Endothelial cell of umbilical vein (primary cell): ENCODE measurements at regions not wholly inside any gene's neighbourhood (a gene's known extent, or its start where the extent isn't known, plus 50 kb on each side); places are given as distances from the start of the nearest gene placed in this dataset.

Experiments
- BruUV-seq: library from RNA; stranded (reverse); fragments of 400-500 nt; replicated peaks from 2 replicates; lab custom pipeline; 2021; lab: Mats Ljungman, UMichigan
- CTCF ChIA-PET: fragments of 300-600, 350-600 bp; sonication (Branson Sonifier 250); formaldehyde crosslinking; loops from one replicate; lab custom pipeline; 2021; ENCODE audit warnings: antibody characterized with exemption, inconsistent platforms; lab: Charles Lee
- POLR2A ChIA-PET: fragments of 300-600, 350-600 bp; sonication (Branson Sonifier 250); formaldehyde crosslinking; loops from one replicate; lab custom pipeline; 2021; ENCODE audit warnings: antibody characterized with exemption, inconsistent platforms; lab: Charles Lee
- DNase-seq: peaks from one replicate; pipeline ENCODE4 v3.0.0-alpha.2; 2011; ENCODE audit warnings: low read depth, low spot score
- FAIRE-seq: peaks from 2 replicates; lab custom pipeline; 2011; peaks lifted over from hg19 to GRCh38; lab: Jason Lieb, UNC
- H2AFZ ChIP-seq: 2 replicates; pipeline ENCODE4 v1.6.0; 2012; ENCODE audit warnings: low read depth, low read length, control low read depth, inconsistent platforms
- H3K27ac ChIP-seq: 2 replicates; pipeline ENCODE4 v1.5.1; 2011; ENCODE audit warnings: low read depth, mild to moderate bottlenecking, control low read depth, low read length, moderate library complexity; ENCODE audit not compliant: insufficient read depth
- H3K27me3 ChIP-seq, 2 experiments: 2 replicates each; pipeline versions ENCODE4 v1.6.0 to v1.6.1; 2011; ENCODE audit warnings: low read length in 2 of 2, mixed read lengths in 1 of 2; ENCODE audit not compliant: control insufficient read depth in 2 of 2, insufficient read depth in 2 of 2
- H3K36me3 ChIP-seq, 2 experiments: 2 replicates in 1 of 2; 3 replicates in 1 of 2; pipeline ENCODE4 v1.5.1; 2011; ENCODE audit warnings: low read length in 2 of 2, mild to moderate bottlenecking in 1 of 2, moderate library complexity in 1 of 2; ENCODE audit not compliant: control insufficient read depth in 2 of 2, insufficient read depth in 2 of 2; ENCODE audit errors: extremely low read depth in 1 of 2
- H3K4me1 ChIP-seq: 3 replicates; pipeline ENCODE4 v1.5.1; 2011; ENCODE audit warnings: mild to moderate bottlenecking, low read length; ENCODE audit not compliant: control insufficient read depth, insufficient read depth; ENCODE audit errors: extremely low read depth
- H3K4me2 ChIP-seq: 2 replicates; pipeline ENCODE4 v1.6.1; 2011; ENCODE audit warnings: low read length, control low read depth, mixed read lengths; ENCODE audit not compliant: insufficient read depth
- H3K4me3 ChIP-seq, 3 experiments: fragments of 200-600 bp in 1 of 3; sonication (generic), shearing (Covaris generic) in 1 of 3; replicated peaks in 1 of 3; 2 replicates each; pipeline ENCODE4 v1.5.1; 2011 to 2016; ENCODE audit warnings: control low read depth in 3 of 3, low read length in 3 of 3, mild to moderate bottlenecking in 2 of 3, inconsistent platforms in 1 of 3, low read depth in 1 of 3, moderate library complexity in 1 of 3; ENCODE audit not compliant: insufficient read depth in 1 of 3
- H3K79me2 ChIP-seq: 2 replicates; pipeline ENCODE4 v1.6.0; 2012; ENCODE audit warnings: low read length, inconsistent platforms; ENCODE audit not compliant: control insufficient read depth, insufficient read depth
- H3K9ac ChIP-seq: replicated peaks from 2 replicates; pipeline ENCODE3; 2011; ENCODE audit warnings: low read length, control low read depth; ENCODE audit not compliant: insufficient read depth; ENCODE audit errors: extremely low read depth
- H3K9me1 ChIP-seq: replicated peaks from 3 replicates; pipeline ENCODE4 v1.6.0; 2011; ENCODE audit warnings: mild to moderate bottlenecking, low read length; ENCODE audit not compliant: control insufficient read depth, insufficient read depth; ENCODE audit errors: extremely low read depth
- H3K9me3 ChIP-seq: replicated peaks from 2 replicates; pipeline ENCODE4 v1.5.1; 2012; ENCODE audit warnings: low read length, inconsistent platforms; ENCODE audit not compliant: control insufficient read depth, insufficient read depth
- H4K20me1 ChIP-seq: replicated peaks from 2 replicates; pipeline ENCODE3; 2011; ENCODE audit warnings: mild to moderate bottlenecking, low read length; ENCODE audit not compliant: control insufficient read depth, insufficient read depth; ENCODE audit errors: extremely low read depth
- EZH2 ChIP-seq: IDR thresholded peaks from 2 replicates; pipeline ENCODE4 v1.6.1; 2012; ENCODE audit warnings: borderline replicate concordance, low read depth, mild to moderate bottlenecking, moderate library complexity, low read length, inconsistent platforms; ENCODE audit not compliant: severe bottlenecking
- FOS ChIP-seq: IDR thresholded peaks from 2 replicates; pipeline ENCODE4 v1.6.1; 2011; ENCODE audit warnings: mild to moderate bottlenecking, low read length, moderate library complexity, borderline replicate concordance; ENCODE audit not compliant: insufficient read depth
- GATA2 ChIP-seq: IDR thresholded peaks from 2 replicates; pipeline ENCODE4 v1.7.0; 2011; ENCODE audit warnings: low read depth, mild to moderate bottlenecking, moderate library complexity, mixed read lengths, low read length; ENCODE audit not compliant: insufficient read length, insufficient read depth
- JUN ChIP-seq: IDR thresholded peaks from 2 replicates; pipeline ENCODE4 v1.6.1; 2011; ENCODE audit warnings: borderline replicate concordance, low read depth; ENCODE audit not compliant: insufficient read length, insufficient read depth
- MYC ChIP-seq: IDR thresholded peaks from one replicate; pipeline ENCODE4 v1.6.1; 2011; ENCODE audit warnings: mild to moderate bottlenecking, low read depth, low read length
- POLR2A ChIP-seq: IDR thresholded peaks from 2 replicates; pipeline ENCODE4 v1.6.1; 2012; ENCODE audit warnings: low read depth, mild to moderate bottlenecking, control low read depth, low read length
- POLR2AphosphoS5 ChIP-seq: IDR thresholded peaks from 2 replicates; pipeline ENCODE4 v1.6.1; 2012; ENCODE audit warnings: low read depth, mild to moderate bottlenecking, control low read depth, low read length, moderate library complexity; ENCODE audit not compliant: insufficient read depth
- dilution Hi-C: fragments of 300-500 bp; cut with MboI; formaldehyde crosslinking; loops from one replicate; pipeline ENCODE4 v1.15.0; 2019; ENCODE audit warnings: low sequenced_read_pairs; ENCODE audit not compliant: extremely low pct_ligation_motif_present
- intact Hi-C: fragments of 100-400 bp; cut with micrococcal nuclease; formaldehyde crosslinking; loops from one replicate; pipeline ENCODE4 v1.10.0; 2022
- TF ChIP-seq, protein P1 (sequence below), 2 donors: IDR thresholded peaks; 1 replicate in 1 of 2; 2 replicates in 1 of 2; pipeline ENCODE4 v1.5.1; 2011; ENCODE audit warnings: low read length in 2 of 2, mild to moderate bottlenecking in 2 of 2, moderate library complexity in 2 of 2, control low read depth in 1 of 2, inconsistent platforms in 1 of 2, low read depth in 1 of 2; ENCODE audit not compliant: insufficient read depth in 1 of 2; ENCODE audit errors: extremely low read depth in 1 of 2
- TF ChIP-seq, protein P2 (sequence below): IDR thresholded peaks from 2 replicates; pipeline ENCODE4 v1.6.1; 2011; ENCODE audit not compliant: insufficient read depth, insufficient read length

DNA sequence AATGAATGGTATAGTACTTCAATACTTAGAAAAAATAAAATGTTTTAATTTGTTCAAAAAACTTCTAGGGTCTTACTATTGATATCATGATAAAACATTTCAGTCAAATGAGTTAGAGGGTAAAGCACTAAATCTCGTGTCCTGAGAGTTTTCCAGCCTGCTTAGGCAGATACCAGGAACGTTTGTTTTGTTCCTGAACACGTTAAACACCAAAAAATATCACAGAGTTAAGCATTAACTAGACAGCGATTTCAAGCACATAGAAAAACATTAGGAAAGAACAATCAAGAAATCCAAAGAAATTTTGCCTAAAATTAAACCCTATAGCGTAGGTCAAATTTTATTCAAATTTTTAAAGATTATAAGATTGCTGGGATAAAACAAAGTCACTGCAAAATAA, 204.6 kb upstream of the AGR3 start:
- H3K27me3 ChIP-seq, result no peaks in the 10 kb centered on the region
- TF ChIP-seq POLR2AphosphoS5 (no peak), FOS (no peak), POLR2A (no peak), JUN (no peak), EZH2 (no peak), GATA2 (no peak), MYC (no peak)
- TF ChIP-seq, protein P1, sequence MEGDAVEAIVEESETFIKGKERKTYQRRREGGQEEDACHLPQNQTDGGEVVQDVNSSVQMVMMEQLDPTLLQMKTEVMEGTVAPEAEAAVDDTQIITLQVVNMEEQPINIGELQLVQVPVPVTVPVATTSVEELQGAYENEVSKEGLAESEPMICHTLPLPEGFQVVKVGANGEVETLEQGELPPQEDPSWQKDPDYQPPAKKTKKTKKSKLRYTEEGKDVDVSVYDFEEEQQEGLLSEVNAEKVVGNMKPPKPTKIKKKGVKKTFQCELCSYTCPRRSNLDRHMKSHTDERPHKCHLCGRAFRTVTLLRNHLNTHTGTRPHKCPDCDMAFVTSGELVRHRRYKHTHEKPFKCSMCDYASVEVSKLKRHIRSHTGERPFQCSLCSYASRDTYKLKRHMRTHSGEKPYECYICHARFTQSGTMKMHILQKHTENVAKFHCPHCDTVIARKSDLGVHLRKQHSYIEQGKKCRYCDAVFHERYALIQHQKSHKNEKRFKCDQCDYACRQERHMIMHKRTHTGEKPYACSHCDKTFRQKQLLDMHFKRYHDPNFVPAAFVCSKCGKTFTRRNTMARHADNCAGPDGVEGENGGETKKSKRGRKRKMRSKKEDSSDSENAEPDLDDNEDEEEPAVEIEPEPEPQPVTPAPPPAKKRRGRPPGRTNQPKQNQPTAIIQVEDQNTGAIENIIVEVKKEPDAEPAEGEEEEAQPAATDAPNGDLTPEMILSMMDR (IDR thresholded peaks at IDR 0.05; ENCODE audit: extremely low read depth in 1 of 2, insufficient read depth in 1 of 2, low read depth in 1 of 2, low read length in 2 of 2), result no peak
- TF ChIP-seq, protein P2, sequence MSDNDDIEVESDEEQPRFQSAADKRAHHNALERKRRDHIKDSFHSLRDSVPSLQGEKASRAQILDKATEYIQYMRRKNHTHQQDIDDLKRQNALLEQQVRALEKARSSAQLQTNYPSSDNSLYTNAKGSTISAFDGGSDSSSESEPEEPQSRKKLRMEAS, result no peak
- POLR2A ChIA-PET, result no interaction called here
- no peak overlapping the region for H3K9ac ChIP-seq
- no peaks in the 10 kb centered on the region for H3K36me3 ChIP-seq
- no peaks in the 10 kb centered on the region for H3K4me1 ChIP-seq
- CTCF ChIA-PET, result interaction anchor here (1.0 kb wide), 1 partner anchor 24 kb away, joined by 3 read pairs; no protein-coding TSS in a partner anchor
- H3K4me3 ChIP-seq, result no peak overlapping the region
- no peaks in the 10 kb centered on the region for H3K79me2 ChIP-seq
- H3K9me1 ChIP-seq, result no peaks in the 10 kb centered on the region
- H3K4me2 ChIP-seq, result no peak overlapping the region
- H4K20me1 ChIP-seq, result no peaks in the 10 kb centered on the region
- no peak overlapping the region for H3K27ac ChIP-seq
- intact Hi-C loops (no loop called here), dilution Hi-C loops (no loop called here)
- no peak overlapping the region for H2AFZ ChIP-seq
- no TSS peak for BruUV-seq
- DNase-seq (no peak), FAIRE-seq (no peak)
- no peaks in the 10 kb centered on the region for H3K9me3 ChIP-seq
